ENCODE measurements at regions not wholly inside any gene's neighbourhood (a gene's known extent, or its start where the extent isn't known, plus 50 kb on each side); places are given as distances from the start of the nearest gene placed in this dataset.
"Not testable (repeated sequence)": the region's sequence is repeated elsewhere in the genome, so short reads cannot be mapped to it uniquely, and the experiment has no call there.

- no peak for DNase-seq
These were observed 110.3 kb upstream of the ALDH1A3 start for GRCh38 chr15:100769043-100769974.

GRCh38 chr15:100769975-100770340 lies 109.7 kb upstream of the ALDH1A3 start:
- no peak for DNase-seq

GRCh38 chr15:100770661-100771584 lies 108.7 kb upstream of the ALDH1A3 start:
- peak; percentile 26 for DNase-seq

GRCh38 chr15:100771746-100772145 lies 107.9 kb upstream of the ALDH1A3 start:
- DNase-seq, result peak; percentile 38

GRCh38 chr15:100772478-100772877 lies 107.2 kb upstream of the ALDH1A3 start:
- DNase-seq, result no peak

- no peak for DNase-seq
These were observed 106.6 kb upstream of the ALDH1A3 start for GRCh38 chr15:100772892-100773520.

- not testable (repeated sequence) for DNase-seq
These were observed 105.6 kb upstream of the ALDH1A3 start for GRCh38 chr15:100774044-100774443.

GRCh38 chr15:100775581-100776185 lies 103.9 kb upstream of the ALDH1A3 start:
- no peak for DNase-seq

- no peak for DNase-seq
These were observed 101.8 kb upstream of the ALDH1A3 start for GRCh38 chr15:100777821-100778220.

- no peak for DNase-seq
These were observed 100.8 kb upstream of the ALDH1A3 start for GRCh38 chr15:100778831-100779288.

- DNase-seq, result no peak
These were observed 100.1 kb upstream of the ALDH1A3 start for GRCh38 chr15:100779331-100780207.

- DNase-seq, result no peak
These were observed 99.3 kb upstream of the ALDH1A3 start for GRCh38 chr15:100780208-100780800.

GRCh38 chr15:100781061-100781960 lies 98.3 kb upstream of the ALDH1A3 start:
- DNase-seq, result no peak

- DNase-seq, result no peak
These were observed 97.6 kb upstream of the ALDH1A3 start for GRCh38 chr15:100781961-100782530.

- DNase-seq, result no peak
These were observed 96.3 kb upstream of the ALDH1A3 start for GRCh38 chr15:100783291-100783690.

- DNase-seq, result no peak
These were observed 95.7 kb upstream of the ALDH1A3 start for GRCh38 chr15:100783760-100784492.

- DNase-seq, result no peak
These were observed 95.0 kb upstream of the ALDH1A3 start for GRCh38 chr15:100784493-100785180.

Data from NCI-H2029 (cell line).